Osteoblast (primary cell): ENCODE measurements at regions not wholly inside any gene's neighbourhood (a gene's known extent, or its start where the extent isn't known, plus 50 kb on each side); places are given as distances from the start of the nearest gene placed in this dataset.

ENCODE experiments used
- DNase-seq: peaks from one replicate; pipeline ENCODE4 v3.0.0; 2011; ENCODE audit warnings: low spot score, mixed read lengths; ENCODE audit not compliant: insufficient read length; ENCODE audit errors: missing footprints
- H2AFZ ChIP-seq: 2 replicates; pipeline ENCODE4 v1.6.0; 2011; ENCODE audit warnings: mild to moderate bottlenecking, low read length
- H3K27ac ChIP-seq: 2 replicates; pipeline ENCODE4 v1.5.1; 2011; ENCODE audit warnings: mild to moderate bottlenecking, low read depth, low read length, moderate library complexity
- H3K27me3 ChIP-seq: 2 replicates; pipeline ENCODE4 v1.6.0; 2012; ENCODE audit warnings: mild to moderate bottlenecking, control low read depth, inconsistent platforms, low read length, moderate library complexity; ENCODE audit not compliant: insufficient read depth
- H3K36me3 ChIP-seq: 2 replicates; pipeline ENCODE4 v1.5.1; 2011; ENCODE audit warnings: mild to moderate bottlenecking, low read length, control low read depth, moderate library complexity; ENCODE audit not compliant: insufficient read depth
- H3K4me1 ChIP-seq: 2 replicates; pipeline ENCODE4 v1.5.1; 2011; ENCODE audit warnings: mild to moderate bottlenecking, low read length, control low read depth, moderate library complexity; ENCODE audit not compliant: insufficient read depth
- H3K4me2 ChIP-seq: 2 replicates; pipeline ENCODE4 v1.6.0; 2011; ENCODE audit warnings: mild to moderate bottlenecking, low read length; ENCODE audit not compliant: insufficient read depth
- H3K4me3 ChIP-seq: fragments of 200-600 bp; sonication (generic); 3 replicates; pipeline ENCODE4 v1.5.1; 2012; ENCODE audit warnings: mild to moderate bottlenecking, low read length, inconsistent platforms; ENCODE audit not compliant: insufficient read depth
- H3K79me2 ChIP-seq: 2 replicates; pipeline ENCODE4 v1.6.0; 2012; ENCODE audit warnings: mild to moderate bottlenecking, low read length, control low read depth, inconsistent platforms; ENCODE audit not compliant: insufficient read depth
- H3K9me3 ChIP-seq: 2 replicates; pipeline ENCODE4 v1.5.1; 2011; ENCODE audit warnings: low read depth, low read length, control low read depth
- H4K20me1 ChIP-seq: 2 replicates; pipeline ENCODE4 v1.6.0; 2012; ENCODE audit warnings: mild to moderate bottlenecking, low read length, control low read depth; ENCODE audit not compliant: insufficient read depth
- CTCF ChIP-seq: IDR thresholded peaks from 2 replicates; pipeline ENCODE4 v1.5.1; 2011; ENCODE audit warnings: mild to moderate bottlenecking, low read depth, low read length, moderate library complexity; ENCODE audit errors: extremely low read depth

GRCh38 chr14:95446470-95446869, 70.0 kb downstream of the SYNE3 start:
- no peaks in the 10 kb centered on the region for H3K4me1 ChIP-seq
- H4K20me1 ChIP-seq, result no peaks in the 10 kb centered on the region
- H3K9me3 ChIP-seq, result no peaks in the 10 kb centered on the region
- no peak for TF ChIP-seq CTCF
- DNase-seq, result no peak
- no peak overlapping the region for H2AFZ ChIP-seq
- no peak overlapping the region for H3K27ac ChIP-seq
- no peak overlapping the region for H3K4me3 ChIP-seq
- no peaks in the 10 kb centered on the region for H3K27me3 ChIP-seq
- no peaks in the 10 kb centered on the region for H3K79me2 ChIP-seq
- H3K36me3 ChIP-seq, result no peaks in the 10 kb centered on the region
- no peak overlapping the region for H3K4me2 ChIP-seq

GRCh38 chr14:95445676-95446075, 70.8 kb downstream of the SYNE3 start:
- no peaks in the 10 kb centered on the region for H3K27me3 ChIP-seq
- no peak overlapping the region for H3K4me3 ChIP-seq
- H3K4me1 ChIP-seq, result no peaks in the 10 kb centered on the region
- no peaks in the 10 kb centered on the region for H3K9me3 ChIP-seq
- H4K20me1 ChIP-seq, result no peaks in the 10 kb centered on the region
- no peak for TF ChIP-seq CTCF
- H3K79me2 ChIP-seq, result no peaks in the 10 kb centered on the region
- H2AFZ ChIP-seq, result no peak overlapping the region
- no peak overlapping the region for H3K27ac ChIP-seq
- no peak overlapping the region for H3K4me2 ChIP-seq
- no peak for DNase-seq
- H3K36me3 ChIP-seq, result no peaks in the 10 kb centered on the region

- Histone ChIP-seq H3K36me3 (no peaks in the 10 kb centered on the region), H2AFZ (no peak overlapping the region), H3K4me2 (no peak overlapping the region), H4K20me1 (no peaks in the 10 kb centered on the region), H3K27me3 (no peaks in the 10 kb centered on the region), H3K27ac (no peak overlapping the region), H3K79me2 (no peaks in the 10 kb centered on the region), H3K9me3 (no peaks in the 10 kb centered on the region), H3K4me3 (no peak overlapping the region), H3K4me1 (no peaks in the 10 kb centered on the region)
- DNase-seq, result no peak
- no peak for TF ChIP-seq CTCF
These were observed 71.3 kb downstream of the SYNE3 start for GRCh38 chr14:95445161-95445560.

GRCh38 chr14:95444132-95445129, 72.0 kb downstream of the SYNE3 start:
- Histone ChIP-seq H3K27ac (no peak overlapping the region), H3K4me2 (no peak overlapping the region), H3K4me3 (no peak overlapping the region), H3K9me3 (no peaks in the 10 kb centered on the region), H3K4me1 (no peaks in the 10 kb centered on the region), H2AFZ (no peak overlapping the region), H3K79me2 (no peaks in the 10 kb centered on the region), H4K20me1 (no peaks in the 10 kb centered on the region), H3K36me3 (no peaks in the 10 kb centered on the region), H3K27me3 (no peaks in the 10 kb centered on the region)
- no peak for DNase-seq
- no peak for TF ChIP-seq CTCF
